ENCODE measurements at regions not wholly inside any gene's neighbourhood (a gene's known extent, or its start where the extent isn't known, plus 50 kb on each side); places are given as distances from the start of the nearest gene placed in this dataset.

GRCh38 chr10:24773939-24774589 is 50.4 kb upstream of the ARHGAP21 start (continued):
- TF ChIP-seq NFXL1 (IDR thresholded peaks at IDR 0.05; ENCODE audit: borderline replicate concordance) (no peak), ZNF217 (IDR thresholded peaks at IDR 0.05) (no peak), ZNF384 (IDR thresholded peaks at IDR 0.05; ENCODE audit: borderline replicate concordance, low read depth, low read length) (no peak), ATF3 (IDR thresholded peaks at IDR 0.05; ENCODE audit: borderline replicate concordance, extremely low read depth, low read depth, low read length) (no peak), SMARCA5 (IDR thresholded peaks at IDR 0.05) (no peak), SRF (IDR thresholded peaks at IDR 0.05; ENCODE audit: low read depth in 2 of 2, low read length in 2 of 2) (no peak)
